Ammon's horn (tissue), 1 donor: ENCODE measurements at regions not wholly inside any gene's neighbourhood (a gene's known extent, or its start where the extent isn't known, plus 50 kb on each side); places are given as distances from the start of the nearest gene placed in this dataset.

Experiments used
- DNase-seq: peaks from one replicate; pipeline ENCODE4 v3.0.0-alpha.2; 2016; ENCODE audit warnings: low spot score

GRCh38 chr22:34159491-34159890, 239.2 kb upstream of the LARGE1 start:
- DNase-seq = no peak

GRCh38 chr22:34160141-34160783, 240.0 kb upstream of the LARGE1 start:
- no peak for DNase-seq

- no peak for DNase-seq
Measured at GRCh38 chr22:34161431-34162123, 241.3 kb upstream of the LARGE1 start.

GRCh38 chr22:34198976-34199375, 278.7 kb upstream of the LARGE1 start:
- no peak for DNase-seq

GRCh38 chr22:34210301-34210700, 290.0 kb upstream of the LARGE1 start:
- DNase-seq = no peak

GRCh38 chr22:34214372-34214771, 294.1 kb upstream of the LARGE1 start:
- DNase-seq = no peak

- no peak for DNase-seq
Measured at GRCh38 chr22:34225278-34225677, 305.0 kb upstream of the LARGE1 start.

- no peak for DNase-seq
Measured at GRCh38 chr22:34236527-34236926, 316.3 kb upstream of the LARGE1 start.

- DNase-seq = no peak
Measured at GRCh38 chr22:34239421-34239820, 319.1 kb upstream of the LARGE1 start.

GRCh38 chr22:34243023-34243422, 322.7 kb upstream of the LARGE1 start:
- no peak for DNase-seq

GRCh38 chr22:34255042-34255441, 334.8 kb upstream of the LARGE1 start:
- no peak for DNase-seq

- DNase-seq = no peak
Measured at GRCh38 chr22:34278121-34278520, 357.8 kb upstream of the LARGE1 start.

- no peak for DNase-seq
Measured at GRCh38 chr22:34281738-34282137, 361.5 kb upstream of the LARGE1 start.

GRCh38 chr22:34283844-34284243, 363.6 kb upstream of the LARGE1 start:
- DNase-seq = no peak

GRCh38 chr22:34293324-34293723, 373.0 kb upstream of the LARGE1 start:
- DNase-seq = no peak

- DNase-seq = no peak
Measured at GRCh38 chr22:34294476-34294875, 374.2 kb upstream of the LARGE1 start.

GRCh38 chr22:34294986-34295385, 374.7 kb upstream of the LARGE1 start:
- DNase-seq = no peak

GRCh38 chr22:34296461-34296860, 376.2 kb upstream of the LARGE1 start:
- DNase-seq = no peak

GRCh38 chr22:34297536-34298120, 377.4 kb upstream of the LARGE1 start:
- DNase-seq = no peak

- no peak for DNase-seq
Measured at GRCh38 chr22:34299496-34299895, 379.2 kb upstream of the LARGE1 start.

- no peak for DNase-seq
Measured at GRCh38 chr22:34301569-34301968, 381.3 kb upstream of the LARGE1 start.

- DNase-seq = no peak
Measured at GRCh38 chr22:34303656-34304055, 383.4 kb upstream of the LARGE1 start.

- no peak for DNase-seq
Measured at GRCh38 chr22:34306361-34306760, 386.1 kb upstream of the LARGE1 start.

- no peak for DNase-seq
Measured at GRCh38 chr22:34308101-34308500, 387.8 kb upstream of the LARGE1 start.
